ENCODE measurements at regions not wholly inside any gene's neighbourhood (a gene's known extent, or its start where the extent isn't known, plus 50 kb on each side); places are given as distances from the start of the nearest gene placed in this dataset.
"Not testable (repeated sequence)": the region's sequence is repeated elsewhere in the genome, so short reads cannot be mapped to it uniquely, and the experiment has no call there.

DNA sequence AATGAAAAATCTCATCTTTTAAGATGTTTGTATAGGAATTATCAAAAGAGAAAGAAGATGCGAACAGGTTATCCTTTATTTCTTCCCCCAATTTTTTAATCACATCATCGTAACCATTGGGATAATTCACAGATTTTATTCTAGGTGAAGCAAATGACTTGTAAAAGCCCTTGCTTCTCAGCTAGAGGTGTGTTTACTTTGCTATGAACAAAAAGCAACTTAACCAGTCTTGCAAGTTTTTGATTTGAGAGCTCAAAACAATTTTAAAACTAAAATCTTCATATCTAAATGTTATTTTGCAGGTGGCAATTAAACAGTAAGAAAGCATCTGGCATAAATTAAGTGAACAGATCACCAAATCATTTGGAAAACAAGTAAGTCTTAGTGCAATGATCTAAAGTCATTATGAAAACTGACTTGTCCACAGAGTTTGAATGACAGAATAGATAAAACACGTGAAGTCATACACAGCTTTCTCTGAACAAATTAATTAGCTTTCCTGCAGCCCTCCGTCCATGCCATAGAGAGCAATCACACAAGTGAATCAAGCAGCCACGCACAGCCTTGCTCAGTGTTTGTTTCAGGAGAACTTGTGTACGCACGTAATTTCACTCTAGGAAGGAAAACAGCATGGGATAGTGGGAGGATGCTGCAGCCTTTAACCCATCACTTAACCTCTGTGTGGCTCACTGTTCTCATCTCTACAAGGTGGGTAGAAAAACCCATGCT, 85.0 kb upstream of the ZNF800 start:
- H3K4me1 ChIP-seq: peaks cover 23% of the 10 kb centered on the region
- ATAC-seq: peak; percentile 71
- TF ChIP-seq, protein P1, sequence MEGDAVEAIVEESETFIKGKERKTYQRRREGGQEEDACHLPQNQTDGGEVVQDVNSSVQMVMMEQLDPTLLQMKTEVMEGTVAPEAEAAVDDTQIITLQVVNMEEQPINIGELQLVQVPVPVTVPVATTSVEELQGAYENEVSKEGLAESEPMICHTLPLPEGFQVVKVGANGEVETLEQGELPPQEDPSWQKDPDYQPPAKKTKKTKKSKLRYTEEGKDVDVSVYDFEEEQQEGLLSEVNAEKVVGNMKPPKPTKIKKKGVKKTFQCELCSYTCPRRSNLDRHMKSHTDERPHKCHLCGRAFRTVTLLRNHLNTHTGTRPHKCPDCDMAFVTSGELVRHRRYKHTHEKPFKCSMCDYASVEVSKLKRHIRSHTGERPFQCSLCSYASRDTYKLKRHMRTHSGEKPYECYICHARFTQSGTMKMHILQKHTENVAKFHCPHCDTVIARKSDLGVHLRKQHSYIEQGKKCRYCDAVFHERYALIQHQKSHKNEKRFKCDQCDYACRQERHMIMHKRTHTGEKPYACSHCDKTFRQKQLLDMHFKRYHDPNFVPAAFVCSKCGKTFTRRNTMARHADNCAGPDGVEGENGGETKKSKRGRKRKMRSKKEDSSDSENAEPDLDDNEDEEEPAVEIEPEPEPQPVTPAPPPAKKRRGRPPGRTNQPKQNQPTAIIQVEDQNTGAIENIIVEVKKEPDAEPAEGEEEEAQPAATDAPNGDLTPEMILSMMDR (IDR thresholded peaks at IDR 0.05): no peak
- TF ChIP-seq POLR2A (IDR thresholded peaks at IDR 0.05): no peak
- intact Hi-C loops (cut with DNase I): no loop called here
- H3K36me3 ChIP-seq (replicated peaks in 1 of 2; ENCODE audit: insufficient read depth in 1 of 2, low read depth in 2 of 2): no peaks in the 10 kb centered on the region
- H3K9me3 ChIP-seq: no peaks in the 10 kb centered on the region
- peak overlapping the region in 2 of 4 donors; percentile 44 to 46 for H3K27ac ChIP-seq
- WGBS, 2 donors: 7 to 11% methylated on average over 7 of the region's 7 CpGs
- peak in 2 of 4 donors; percentile 6 to 23 for DNase-seq
- no peaks in the 10 kb centered on the region for H3K27me3 ChIP-seq
- no peak overlapping the region for H3K4me3 ChIP-seq

DNA sequence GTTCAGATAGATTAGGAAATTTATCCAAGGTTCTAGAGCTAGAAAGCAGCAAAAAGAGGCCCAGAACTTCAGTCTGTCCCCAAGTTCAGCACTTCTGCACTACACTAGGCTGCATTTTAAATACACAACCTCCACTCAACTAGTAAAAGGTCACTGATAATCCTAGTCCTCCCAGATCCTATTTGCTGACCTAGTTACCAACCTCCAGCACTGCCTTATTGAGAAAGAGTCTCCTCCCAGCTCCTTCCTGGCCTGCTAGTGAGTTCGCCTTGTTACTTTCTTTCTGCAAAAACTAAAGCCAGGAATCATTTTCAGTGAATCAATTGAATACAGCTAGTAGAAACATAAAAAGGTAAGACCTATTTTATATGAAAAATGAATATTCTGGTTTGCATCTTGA, 84.1 kb upstream of the ZNF800 start:
- DNase-seq (peak in 1 of 4 donors; percentile 2), ATAC-seq (peak; percentile 57)
- WGBS, 2 donors: 48 to 56% methylated on average over 1 of the region's 1 CpG
- no peaks in the 10 kb centered on the region for H3K36me3 ChIP-seq (replicated peaks in 1 of 2; ENCODE audit: insufficient read depth in 1 of 2, low read depth in 2 of 2)
- no peak for TF ChIP-seq POLR2A (IDR thresholded peaks at IDR 0.05)
- TF ChIP-seq, protein P1 (IDR thresholded peaks at IDR 0.05): no peak
- H3K9me3 ChIP-seq: no peaks in the 10 kb centered on the region
- H3K4me3 ChIP-seq: no peak overlapping the region
- H3K27me3 ChIP-seq: no peaks in the 10 kb centered on the region
- H3K27ac ChIP-seq: peak overlapping the region in 3 of 4 donors; percentile 14 to 46 (median 44)
- intact Hi-C loops (cut with DNase I): no loop called here
- peaks cover 23% of the 10 kb centered on the region for H3K4me1 ChIP-seq

DNA sequence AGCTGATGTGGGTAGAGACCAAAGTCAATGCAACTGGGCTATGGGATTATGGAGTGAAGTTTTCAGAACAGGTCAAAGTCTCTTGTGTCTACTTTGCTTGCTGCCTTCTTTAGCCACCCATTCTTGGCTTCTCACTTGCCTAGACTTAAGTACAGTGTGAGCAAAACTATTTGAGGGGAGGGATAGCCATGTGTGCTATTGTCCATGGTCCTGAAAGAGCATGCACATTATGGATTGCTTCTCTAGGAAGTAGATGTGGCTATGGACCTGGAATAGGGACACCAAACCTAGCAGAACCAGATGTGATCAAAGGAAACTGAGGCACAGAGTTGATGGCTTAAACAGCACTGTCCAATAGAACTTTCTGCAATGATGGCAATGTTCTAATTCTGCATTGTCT, 81.9 kb upstream of the ZNF800 start:
- DNase-seq: no peak
- ATAC-seq: no peak
- H3K9me3 ChIP-seq: no peaks in the 10 kb centered on the region
- H3K36me3 ChIP-seq (replicated peaks in 1 of 2; ENCODE audit: insufficient read depth in 1 of 2, low read depth in 2 of 2): no peaks in the 10 kb centered on the region
- H3K4me1 ChIP-seq: peaks cover 23% of the 10 kb centered on the region
- H3K27me3 ChIP-seq: no peaks in the 10 kb centered on the region
- H3K4me3 ChIP-seq: no peak overlapping the region
- TF ChIP-seq POLR2A (IDR thresholded peaks at IDR 0.05): no peak
- TF ChIP-seq, protein P1 (IDR thresholded peaks at IDR 0.05): no peak
- H3K27ac ChIP-seq: no peak overlapping the region
- intact Hi-C loops (cut with DNase I): no loop called here

DNA sequence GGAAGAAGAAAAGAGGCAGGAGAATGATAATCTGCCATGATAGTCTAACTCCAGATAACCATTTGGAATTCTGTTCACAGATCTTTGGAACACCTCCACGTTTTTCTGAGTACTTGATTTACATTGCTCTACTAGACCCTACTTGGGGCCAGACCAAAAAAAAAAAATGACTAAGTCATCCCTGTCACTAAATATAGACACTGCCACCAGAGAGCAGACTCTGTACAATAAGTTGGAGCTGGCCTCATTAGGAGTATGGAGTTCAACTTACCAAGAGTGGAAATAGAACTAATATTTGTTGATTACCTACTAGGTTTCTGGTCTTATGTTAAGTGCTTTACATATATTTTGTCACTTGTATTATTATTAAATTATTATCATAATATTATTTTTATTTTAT, 80.9 kb upstream of the ZNF800 start:
- Histone ChIP-seq H3K27me3 (no peaks in the 10 kb centered on the region), H3K27ac (no peak overlapping the region), H3K4me1 (peaks cover 23% of the 10 kb centered on the region), H3K4me3 (no peak overlapping the region), H3K9me3 (no peaks in the 10 kb centered on the region), H3K36me3 (replicated peaks in 1 of 2; ENCODE audit: insufficient read depth in 1 of 2, low read depth in 2 of 2) (no peaks in the 10 kb centered on the region)
- intact Hi-C loops (cut with DNase I): no loop called here
- ATAC-seq: no peak
- TF ChIP-seq, protein P1 (IDR thresholded peaks at IDR 0.05): peak in 1 of 7 experiments; percentile 4
- TF ChIP-seq POLR2A (IDR thresholded peaks at IDR 0.05): no peak
- WGBS, 2 donors: 25 to 36% methylated on average over 1 of the region's 1 CpG
- no peak for DNase-seq

DNA sequence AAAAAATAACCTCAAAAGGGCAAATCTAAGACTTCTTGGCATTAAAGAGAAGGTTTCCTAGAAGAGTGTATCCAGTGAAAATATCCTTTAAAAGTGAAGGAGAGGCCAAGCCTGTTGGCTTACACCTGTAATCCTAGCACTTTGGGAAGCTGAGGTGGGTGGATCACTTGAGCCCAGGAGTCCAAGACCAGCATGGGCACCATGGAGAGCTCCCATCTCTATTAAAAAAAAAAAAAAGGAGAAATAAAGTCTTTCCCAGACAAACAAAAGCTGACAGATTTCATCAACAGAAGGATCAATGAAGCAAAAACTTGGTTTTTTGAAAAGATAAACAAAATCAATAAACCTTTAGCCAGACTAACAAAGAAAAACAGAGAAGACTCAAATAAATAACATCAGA, 67.6 kb upstream of the ZNF800 start:
- no peak for DNase-seq
- Histone ChIP-seq H3K27ac (no peak overlapping the region), H3K9me3 (no peaks in the 10 kb centered on the region), H3K4me1 (no peaks in the 10 kb centered on the region), H3K4me3 (no peak overlapping the region), H3K27me3 (no peaks in the 10 kb centered on the region), H3K36me3 (replicated peaks in 1 of 2; ENCODE audit: insufficient read depth in 1 of 2, low read depth in 2 of 2) (no peaks in the 10 kb centered on the region)
- no peak for TF ChIP-seq POLR2A (IDR thresholded peaks at IDR 0.05)
- no peak for ATAC-seq
- intact Hi-C loops (cut with DNase I): no loop called here

DNA sequence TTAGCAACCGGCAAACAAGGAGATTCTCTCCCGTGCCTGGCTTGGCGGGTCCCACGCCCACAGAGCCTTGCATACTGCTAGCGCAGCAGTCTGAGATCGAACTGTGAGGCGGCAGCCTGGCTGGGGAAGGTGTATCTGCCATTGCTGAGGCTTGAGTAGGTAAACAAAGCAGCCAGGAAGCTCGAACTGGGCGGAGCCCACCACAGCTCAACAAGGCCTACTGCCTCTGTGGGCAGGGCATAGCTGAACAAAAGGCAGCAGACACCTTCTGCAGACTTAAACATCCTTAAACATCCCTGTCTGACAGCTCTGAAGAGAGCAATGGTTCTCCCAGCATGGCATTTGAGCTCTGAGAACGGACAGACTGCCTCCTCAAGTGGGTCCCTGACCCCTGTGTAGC, 58.8 kb upstream of the ZNF800 start:
- H3K36me3 ChIP-seq (replicated peaks in 1 of 2; ENCODE audit: insufficient read depth in 1 of 2, low read depth in 2 of 2); H3K4me3 ChIP-seq; H3K27me3 ChIP-seq; intact Hi-C loops (cut with DNase I); ATAC-seq; H3K4me1 ChIP-seq; DNase-seq; H3K27ac ChIP-seq: not testable (repeated sequence)
- 89 to 91% methylated on average over 8 to 10 of the region's 10 CpGs for WGBS, 2 donors
- peaks cover 0 to 12% (median 0%) of the 10 kb centered on the region in 3 donors for H3K9me3 ChIP-seq

Data from body of pancreas (tissue), 4 donors.